Astrocyte (in vitro differentiated cells and primary cell): ENCODE measurements at regions not wholly inside any gene's neighbourhood (a gene's known extent, or its start where the extent isn't known, plus 50 kb on each side); places are given as distances from the start of the nearest gene placed in this dataset.

ENCODE experiments used
- CTCF ChIP-seq: IDR thresholded peaks from 2 replicates; pipeline ENCODE4 v1.5.1; 2011; ENCODE audit warnings: low read depth, mild to moderate bottlenecking, inconsistent platforms, low read length, moderate library complexity; ENCODE audit not compliant: insufficient read depth
- EZH2 ChIP-seq: IDR thresholded peaks from 2 replicates; pipeline ENCODE4 v1.6.1; 2012; ENCODE audit warnings: mild to moderate bottlenecking, low read length, inconsistent platforms; ENCODE audit not compliant: insufficient read depth

DNA sequence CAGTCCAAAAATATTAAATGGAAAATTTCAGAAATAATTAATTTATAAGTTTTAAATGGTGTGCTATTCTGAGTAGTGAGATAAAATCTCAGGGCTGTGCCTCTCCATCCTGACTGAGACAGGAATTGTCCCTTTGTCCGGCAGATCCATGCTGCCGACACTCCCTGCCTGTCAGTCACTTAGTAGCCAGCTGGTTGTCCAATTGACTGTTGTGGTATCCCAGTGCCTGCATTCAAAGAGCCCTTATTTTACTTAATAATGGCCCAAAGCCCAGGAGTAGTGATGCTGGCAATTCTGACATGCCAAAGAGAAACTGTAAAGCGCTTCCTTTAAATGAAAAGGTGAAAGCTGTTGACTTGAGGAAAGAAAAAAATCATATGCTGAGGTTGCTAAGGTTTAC is 157.5 kb downstream of the ENC1 start:
- no peak for TF ChIP-seq CTCF
- no peak for TF ChIP-seq EZH2
